OCI-M2 (cell line): ENCODE measurements at regions not wholly inside any gene's neighbourhood (a gene's known extent, or its start where the extent isn't known, plus 50 kb on each side); places are given as distances from the start of the nearest gene placed in this dataset.
"Not testable (repeated sequence)": the region's sequence is repeated elsewhere in the genome, so short reads cannot be mapped to it uniquely, and the experiment has no call there.

Experiments used
- DNase-seq: peaks from one replicate; lab custom pipeline; 2025; ENCODE audit not compliant: unreplicated experiment; lab: John Stamatoyannopoulos, UW

DNA sequence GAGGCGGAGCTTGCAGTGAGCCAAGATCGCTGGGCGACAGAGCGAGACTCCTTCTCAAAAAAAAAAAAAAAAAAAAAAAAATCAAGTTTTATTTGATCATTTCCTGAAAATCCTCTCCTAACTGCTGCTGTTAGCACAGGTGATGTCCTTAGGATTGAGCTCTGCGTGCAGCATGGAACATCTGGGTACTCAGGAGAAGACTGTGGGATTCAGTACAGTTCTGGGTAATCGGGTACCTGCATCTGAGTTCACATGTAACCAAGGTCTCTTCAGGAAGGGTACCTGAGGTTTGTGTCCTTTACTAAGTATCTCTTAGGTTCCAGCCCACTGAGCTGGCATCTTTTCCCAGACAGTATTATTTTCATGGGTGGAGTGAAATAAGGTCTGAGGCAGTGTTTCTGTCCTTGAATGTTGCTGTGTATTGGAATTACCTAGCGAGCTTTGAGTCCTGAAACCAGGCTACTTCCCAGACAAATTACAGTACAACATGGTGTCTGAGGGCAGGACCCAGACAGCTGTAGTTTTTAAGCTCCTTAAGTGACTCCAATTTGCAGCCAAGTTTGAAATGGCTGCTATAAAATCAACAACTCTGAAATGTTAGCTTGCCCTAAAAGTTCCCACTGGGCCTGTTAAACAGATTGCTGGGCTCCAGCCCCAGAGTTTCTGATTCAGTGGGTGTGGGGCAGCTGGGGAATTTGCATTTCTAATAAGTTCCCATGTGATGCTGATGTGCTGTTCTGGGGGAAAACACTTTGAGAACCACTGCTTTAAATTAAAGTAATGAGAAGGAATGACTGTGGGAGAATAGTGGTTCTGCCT lies 120.5 kb downstream of the PMAIP1 start:
- DNase-seq = no peak

DNA sequence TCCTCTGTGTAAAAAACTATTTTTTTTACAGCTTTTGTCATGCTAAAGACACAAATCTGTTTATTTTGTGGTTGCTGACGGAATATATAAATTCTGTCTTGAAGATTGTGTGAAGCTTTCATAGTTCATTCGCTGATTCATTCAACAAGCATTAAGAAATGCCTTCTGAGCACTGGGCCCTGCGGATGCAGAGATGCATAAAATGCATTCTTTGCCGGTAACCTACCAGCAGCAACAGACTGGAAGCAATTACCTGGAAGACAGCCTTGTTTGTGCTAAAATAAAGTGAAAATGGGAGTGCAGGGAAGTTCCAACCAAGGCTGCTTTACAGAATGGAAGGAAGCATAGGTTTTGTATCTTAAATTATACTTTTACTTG lies 119.7 kb downstream of the PMAIP1 start:
- DNase-seq = no peak

GRCh38 chr18:60018618-60019462 lies 119.0 kb downstream of the PMAIP1 start:
- DNase-seq = no peak

DNA sequence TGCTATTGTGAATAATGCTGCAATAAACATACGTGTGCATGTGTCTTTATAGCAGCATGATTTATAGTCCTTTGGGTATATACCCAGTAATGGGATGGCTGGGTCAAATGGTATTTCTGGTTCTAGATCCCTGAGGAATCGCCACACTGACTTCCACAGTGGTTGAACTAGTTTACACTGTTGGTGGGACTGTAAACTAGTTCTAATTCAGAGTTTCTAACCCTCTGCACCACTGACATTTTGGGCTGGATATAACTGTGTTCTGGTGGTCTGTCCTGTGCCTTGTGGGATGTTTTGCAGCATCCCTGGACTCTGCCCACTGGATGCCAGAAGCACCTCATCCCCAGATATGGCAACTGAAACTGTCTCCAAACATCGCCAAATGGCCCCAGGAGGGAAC lies 118.3 kb downstream of the PMAIP1 start:
- DNase-seq = not testable (repeated sequence)

GRCh38 chr18:60017371-60017770 lies 117.6 kb downstream of the PMAIP1 start:
- no peak for DNase-seq

DNA sequence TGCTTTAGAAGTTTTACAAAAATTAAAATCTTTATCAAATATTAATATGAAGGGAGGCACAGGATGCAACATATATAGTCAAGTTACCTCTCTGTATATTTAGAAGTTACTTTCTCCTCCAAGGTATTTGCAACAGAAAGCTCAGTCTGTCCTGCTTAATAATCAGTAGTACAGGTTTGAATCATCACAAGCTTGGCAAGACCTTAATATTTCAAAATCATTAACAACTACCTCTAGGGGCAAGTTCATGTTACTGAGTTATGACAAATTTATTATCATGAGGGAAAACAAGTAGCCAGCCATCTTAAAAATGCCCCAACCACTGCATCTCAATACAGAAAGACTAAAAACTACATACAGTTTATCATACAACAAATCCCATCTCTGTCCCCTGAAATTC lies 116.0 kb downstream of the PMAIP1 start:
- DNase-seq = not testable (repeated sequence)

- not testable (repeated sequence) for DNase-seq
Measured at GRCh38 chr18:60013148-60013547, 113.4 kb downstream of the PMAIP1 start.

DNA sequence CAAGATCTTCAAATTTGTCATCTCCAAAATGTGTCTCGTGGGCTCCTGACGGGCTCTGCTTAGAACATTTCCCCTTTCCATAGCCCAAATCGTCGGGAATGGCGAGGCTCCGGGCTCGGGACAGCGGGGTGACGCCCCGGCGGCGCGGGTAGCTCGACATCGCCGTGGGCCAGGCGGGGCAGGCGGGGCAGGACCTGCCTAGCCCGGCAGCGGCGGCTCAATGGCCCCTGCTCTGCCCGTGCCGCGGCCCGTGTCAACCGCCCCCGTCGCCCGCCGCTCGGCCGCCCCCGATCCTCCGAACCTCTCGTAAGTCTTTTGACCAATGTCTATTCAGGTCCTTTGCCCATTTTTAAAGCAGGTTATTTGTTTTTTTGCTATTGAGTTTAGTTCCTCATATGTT lies 111.2 kb downstream of the PMAIP1 start:
- no peak for DNase-seq

DNA sequence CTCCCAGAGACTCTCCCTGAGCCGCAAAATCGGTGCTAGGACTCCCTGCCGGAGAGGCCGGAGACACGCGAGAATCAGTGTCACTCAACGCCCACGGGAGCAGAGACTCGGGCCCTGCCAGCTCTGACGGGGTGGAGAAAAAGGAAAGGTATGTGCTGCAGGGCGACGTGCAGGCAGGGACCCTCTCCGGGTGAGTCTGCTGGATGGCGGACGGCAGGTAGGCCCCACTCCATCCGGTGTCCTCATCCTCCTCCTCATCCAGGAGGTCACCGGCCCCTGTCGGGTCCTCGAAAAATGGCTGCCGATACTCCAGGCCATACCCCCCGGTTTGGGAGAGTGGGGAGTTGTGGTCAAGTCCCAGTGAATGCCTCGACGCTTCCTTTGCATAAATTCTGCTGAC lies 110.7 kb downstream of the PMAIP1 start:
- no peak for DNase-seq

- DNase-seq = no peak
Measured at GRCh38 chr18:60007661-60008060, 107.9 kb downstream of the PMAIP1 start.

DNA sequence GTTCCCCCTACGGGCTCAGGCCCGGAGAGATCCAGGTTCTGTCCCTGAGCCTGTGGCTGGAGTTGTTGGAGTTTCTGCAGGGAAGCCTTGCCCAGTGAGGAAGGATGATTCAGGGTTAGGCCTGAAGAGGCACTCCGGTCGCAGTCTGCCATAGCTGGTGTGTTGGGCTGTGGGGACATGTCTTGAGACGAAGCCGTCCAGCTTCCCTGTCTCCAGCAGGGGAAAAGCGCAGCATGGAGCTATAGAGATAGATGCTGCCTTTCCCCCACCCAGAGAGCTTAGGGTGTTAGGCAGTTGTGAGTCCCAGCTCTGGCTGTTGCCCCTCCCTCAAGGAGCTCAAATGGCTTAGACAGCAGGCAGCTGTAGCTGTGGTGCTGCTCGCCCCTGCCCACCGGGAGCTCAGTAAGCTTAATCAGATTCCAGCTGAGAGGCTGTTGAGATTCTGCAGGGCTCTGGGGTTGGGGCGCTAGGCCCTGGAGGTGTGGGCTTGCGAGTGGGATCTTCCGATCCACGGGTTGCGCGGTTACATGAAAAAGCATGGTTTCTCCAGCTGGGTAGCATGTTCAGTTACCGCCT lies 103.9 kb downstream of the PMAIP1 start:
- no peak for DNase-seq

DNA sequence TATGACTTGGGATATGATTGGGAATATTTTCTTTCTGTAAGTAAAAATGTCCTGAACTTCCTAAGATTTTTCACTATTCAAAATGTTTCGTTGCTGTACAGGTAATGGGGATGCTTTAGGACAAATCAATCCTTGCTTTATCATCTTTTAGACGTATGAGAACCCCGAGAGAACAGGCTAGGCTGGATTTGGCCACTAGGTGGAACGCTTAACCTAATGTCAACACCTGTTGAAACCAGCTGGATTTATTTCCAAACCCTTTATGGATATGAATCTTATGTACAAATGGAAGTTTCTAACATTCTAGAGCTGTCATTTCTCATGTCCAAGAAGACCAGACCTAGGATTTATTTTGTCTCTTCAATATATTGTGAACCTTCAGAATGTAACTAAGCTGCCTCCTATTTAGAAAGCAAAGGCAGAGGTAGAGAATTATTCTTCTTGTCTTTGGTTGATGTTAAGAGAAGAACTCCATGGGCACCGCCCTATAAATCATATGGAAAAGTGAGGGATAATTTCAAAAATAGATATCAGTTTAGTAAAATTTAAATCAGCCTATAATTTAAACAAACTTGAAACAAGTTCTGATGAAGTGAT lies 96.7 kb downstream of the PMAIP1 start:
- DNase-seq = no peak

DNA sequence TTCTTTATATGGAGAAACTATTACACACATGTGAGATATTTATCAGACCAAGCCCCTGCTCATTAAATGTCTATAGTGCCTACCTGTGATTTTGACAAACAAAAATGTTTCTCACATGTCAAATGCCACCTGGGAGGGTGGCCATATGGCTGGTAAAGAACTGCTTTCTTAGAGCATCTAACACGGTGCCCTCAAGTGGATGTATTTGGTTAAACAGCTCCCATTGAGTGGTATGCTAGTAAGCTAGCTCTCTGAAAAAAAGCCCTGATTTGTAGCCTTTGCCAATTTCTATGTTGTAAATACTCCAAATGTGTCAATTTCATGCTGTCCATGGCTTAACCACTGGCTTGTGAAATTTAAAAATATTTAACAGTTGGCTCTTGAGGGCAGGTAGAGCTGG lies 94.6 kb downstream of the PMAIP1 start:
- DNase-seq = no peak

DNA sequence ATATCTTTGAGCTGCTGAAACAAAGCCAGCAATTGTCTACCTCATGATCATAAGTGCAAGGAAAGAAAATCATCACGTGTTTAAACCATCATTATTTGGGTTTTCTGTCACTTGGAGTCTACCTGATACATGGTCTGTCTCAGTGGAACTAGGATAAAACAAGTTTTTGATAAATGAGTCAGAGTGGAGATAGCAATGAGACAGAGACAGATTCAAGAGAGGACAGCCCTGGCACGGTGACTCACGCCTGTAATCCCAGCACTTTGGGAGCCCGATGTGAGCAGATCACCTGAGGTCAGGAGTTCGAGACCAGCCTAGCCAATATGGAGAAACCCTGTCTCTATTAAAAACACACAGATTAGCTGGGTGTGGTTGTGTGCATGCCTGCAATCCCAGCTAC lies 93.8 kb downstream of the PMAIP1 start:
- DNase-seq = no peak

DNA sequence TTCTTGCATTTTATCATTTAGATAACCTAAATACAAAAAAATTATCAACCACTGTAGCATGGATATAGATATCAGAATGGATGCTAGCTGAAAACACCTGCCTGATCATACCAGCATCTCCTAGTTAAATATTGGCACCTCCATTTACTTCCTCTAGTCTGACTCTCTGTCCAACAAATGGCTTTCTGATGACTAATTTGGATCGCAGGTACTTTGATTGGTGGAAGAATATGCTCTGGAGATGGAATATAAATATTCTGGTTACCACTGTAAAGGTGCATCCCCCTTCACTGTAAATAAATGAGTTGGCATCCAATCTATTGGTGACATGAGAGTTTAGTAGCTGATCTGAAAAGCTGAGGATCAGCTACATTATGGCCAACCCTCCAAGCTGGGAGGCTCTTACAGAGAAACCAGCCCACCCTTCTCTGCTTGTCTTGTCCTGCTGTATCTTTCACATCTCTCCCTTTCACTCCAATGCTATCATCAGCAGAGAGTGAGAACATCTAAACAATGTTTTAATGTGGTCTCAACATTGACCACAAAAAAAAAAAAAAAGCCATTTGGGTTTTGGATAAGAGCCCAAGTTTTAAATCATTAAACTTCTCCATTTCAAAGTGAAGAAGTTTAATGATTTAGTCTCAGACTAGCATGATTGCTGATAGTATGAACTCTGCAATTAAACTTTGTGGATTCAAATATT lies 90.5 kb downstream of the PMAIP1 start:
- DNase-seq = no peak

DNA sequence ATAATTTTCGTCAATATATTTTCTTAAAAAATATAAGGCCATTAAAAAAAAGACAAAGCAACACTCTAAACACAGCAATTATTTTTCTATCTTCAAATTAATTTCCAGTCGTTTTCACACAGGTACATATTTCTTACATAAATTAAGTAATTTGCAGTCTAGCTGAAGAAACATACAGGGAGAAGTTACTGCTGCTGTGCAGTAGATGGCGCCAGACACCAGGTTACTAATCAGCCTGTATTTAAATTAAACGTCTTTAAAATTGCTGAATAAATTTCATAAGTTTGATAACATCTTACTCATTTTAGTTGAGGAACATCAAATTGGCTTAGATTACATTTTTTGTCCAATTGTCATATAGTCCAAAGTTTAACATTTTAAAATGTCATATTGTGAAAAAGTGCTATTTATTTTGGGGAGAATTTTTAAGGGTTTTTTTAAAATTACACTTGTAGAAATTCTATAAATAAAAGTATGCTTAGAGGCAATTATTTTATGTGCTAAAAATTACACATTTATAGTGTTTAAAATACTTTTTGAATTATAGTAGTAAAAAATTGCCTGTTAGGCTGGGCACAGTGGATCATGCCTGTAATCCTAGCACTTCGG lies 88.4 kb downstream of the PMAIP1 start:
- DNase-seq = no peak

GRCh38 chr18:59987102-59987501 lies 87.3 kb downstream of the PMAIP1 start:
- DNase-seq = no peak

DNA sequence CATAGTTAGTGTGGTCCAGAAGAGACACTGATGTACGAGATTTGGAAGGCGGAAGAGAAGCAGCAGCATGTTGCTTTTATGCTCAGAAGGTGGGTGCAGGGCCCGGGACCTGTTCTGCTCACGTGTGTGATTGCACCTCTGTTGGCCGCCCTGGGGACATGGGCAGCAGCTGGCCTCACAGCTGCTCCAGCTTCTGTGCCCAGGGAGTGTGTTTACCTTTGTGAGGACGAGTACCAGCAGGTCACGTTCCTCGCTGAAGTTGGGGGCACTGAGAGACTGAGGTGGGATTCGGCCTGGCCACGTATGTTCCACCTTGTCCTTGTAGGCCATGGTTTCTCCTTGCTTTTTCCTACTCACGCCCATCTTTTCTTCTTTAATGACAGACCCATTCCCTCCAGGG lies 86.3 kb downstream of the PMAIP1 start:
- DNase-seq = no peak

GRCh38 chr18:59985289-59985688 lies 85.5 kb downstream of the PMAIP1 start:
- DNase-seq = no peak

GRCh38 chr18:59983506-59983905 lies 83.7 kb downstream of the PMAIP1 start:
- no peak for DNase-seq
